Aorta (tissue), 5 donors: ENCODE measurements at regions not wholly inside any gene's neighbourhood (a gene's known extent, or its start where the extent isn't known, plus 50 kb on each side); places are given as distances from the start of the nearest gene placed in this dataset.
"Not testable (repeated sequence)": the region's sequence is repeated elsewhere in the genome, so short reads cannot be mapped to it uniquely, and the experiment has no call there.

Experiments used
- ATAC-seq: fragments of 200-7000 bp; cut with Tn5 transposase; one replicate; pipeline ENCODE4 v1.9.1; 2022; ENCODE audit warnings: moderate library complexity; ENCODE audit not compliant: low FRiP score
- DNase-seq, 2 donors: peaks; one replicate each; pipeline ENCODE4 v3.0.0-alpha.2; 2020
- H3K27ac ChIP-seq, 2 donors: one replicate each; pipeline ENCODE4 v1.5.1; 2013; ENCODE audit warnings: low read length in 2 of 2, mild to moderate bottlenecking in 2 of 2, moderate library complexity in 2 of 2, control low read depth in 1 of 2, inconsistent platforms in 1 of 2, low read depth in 1 of 2
- H3K27me3 ChIP-seq, 2 donors: one replicate each; pipeline ENCODE4 v1.6.1; 2013; ENCODE audit warnings: control low read depth in 1 of 2, low read length in 1 of 2, mild to moderate bottlenecking in 1 of 2, moderate library complexity in 1 of 2; ENCODE audit not compliant: insufficient read depth in 2 of 2, control insufficient read depth in 1 of 2
- H3K36me3 ChIP-seq, 2 donors: one replicate each; pipeline ENCODE4 v1.6.1; 2013; ENCODE audit warnings: control low read depth in 1 of 2, low read length in 1 of 2, mild to moderate bottlenecking in 1 of 2; ENCODE audit not compliant: insufficient read depth in 2 of 2, control insufficient read depth in 1 of 2
- H3K4me1 ChIP-seq, 2 donors: one replicate each; pipeline ENCODE4 v1.6.1; 2013; ENCODE audit warnings: low read length in 2 of 2, control low read depth in 1 of 2, mild to moderate bottlenecking in 1 of 2, moderate library complexity in 1 of 2; ENCODE audit not compliant: insufficient read depth in 2 of 2, control insufficient read depth in 1 of 2
- H3K4me3 ChIP-seq, 2 donors: one replicate each; pipeline ENCODE4 v1.5.1; 2013; ENCODE audit warnings: low read length in 2 of 2, control low read depth in 1 of 2, mild to moderate bottlenecking in 1 of 2
- H3K9me3 ChIP-seq: one replicate; pipeline ENCODE4 v1.6.1; 2013; ENCODE audit warnings: mild to moderate bottlenecking, low read length; ENCODE audit not compliant: control insufficient read depth
- WGBS, 2 donors: extraction: QIAGEN DNeasy Blood & Tissue Kit; methylation state at CpG; one replicate each; pipeline ENCODE4 v1.1.7; 2013; 5-methylcytosine and 5-hydroxymethylcytosine counted together
- intact Hi-C, 2 donors: fragments of 100-400 bp; cut with DNase I; formaldehyde crosslinking; loops; one replicate each; pipeline versions ENCODE4 v1.14.2 to v1.15.0; 2022
- donor health status: healthy with polysubstance abuse.
- donor health status: Bipolar disorder and iron deficiency.
- donor health status: DM: no; HTN: no; CAD: no.
- donor health status: DM: no; HTN: no; CAD: no.
- donor health status: DM: yes; HTN: yes; CAD: no.

- intact Hi-C loops, H3K4me3 ChIP-seq, H3K27me3 ChIP-seq, H3K36me3 ChIP-seq, H3K9me3 ChIP-seq, DNase-seq, H3K4me1 ChIP-seq, ATAC-seq, H3K27ac ChIP-seq: not testable (repeated sequence)
- 77 to 80% methylated on average over 1 of the region's 1 CpG for WGBS, 2 donors
Measured at GRCh38 chr17:20692706-20693105, 113.2 kb downstream of the CDRT15L2 start.

DNA sequence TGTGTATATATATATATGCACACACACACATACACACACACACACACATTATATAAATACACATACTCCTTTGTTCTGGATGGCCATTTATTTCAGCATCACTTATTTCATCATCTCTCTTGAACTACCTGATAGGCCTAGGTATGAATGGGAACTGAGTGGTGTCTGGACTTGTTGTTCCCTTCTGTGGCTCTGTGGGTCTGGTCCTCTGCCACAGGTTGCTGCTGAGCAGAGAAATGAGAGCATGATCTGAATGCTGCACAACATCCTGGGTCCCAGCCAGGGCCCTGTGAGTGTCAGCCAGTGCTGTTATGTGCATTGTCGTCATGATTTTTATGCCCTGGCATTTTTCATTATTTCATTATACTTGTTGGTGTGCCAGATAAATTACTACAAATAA is 116.3 kb downstream of the CDRT15L2 start:
- H3K36me3 ChIP-seq, result not testable (repeated sequence)

GRCh38 chr17:20698463-20699206 is 119.1 kb downstream of the CDRT15L2 start:
- H3K4me3 ChIP-seq, H3K27me3 ChIP-seq, H3K4me1 ChIP-seq, DNase-seq, H3K9me3 ChIP-seq, intact Hi-C loops, H3K27ac ChIP-seq, ATAC-seq, H3K36me3 ChIP-seq: not testable (repeated sequence)
- 83% methylated on average over 6 to 7 of the region's 8 CpGs for WGBS, 2 donors

More for the DNA sequence above, 116.3 kb downstream of the CDRT15L2 start:
- ATAC-seq, intact Hi-C loops, H3K4me1 ChIP-seq, H3K27ac ChIP-seq, H3K4me3 ChIP-seq, DNase-seq, H3K27me3 ChIP-seq, H3K9me3 ChIP-seq: not testable (repeated sequence)
- WGBS, 2 donors, result 32 to 43% methylated on average over 1 of the region's 1 CpG

GRCh38 chr17:20700528-20700927 is 121.0 kb downstream of the CDRT15L2 start:
- 49 to 61% methylated on average over 3 to 4 of the region's 5 CpGs for WGBS, 2 donors
- intact Hi-C loops, H3K36me3 ChIP-seq, H3K27me3 ChIP-seq, H3K27ac ChIP-seq, H3K4me3 ChIP-seq, H3K9me3 ChIP-seq, DNase-seq, ATAC-seq, H3K4me1 ChIP-seq: not testable (repeated sequence)

GRCh38 chr17:20701366-20701765 is 121.8 kb downstream of the CDRT15L2 start:
- H3K4me1 ChIP-seq, DNase-seq, H3K36me3 ChIP-seq, H3K27ac ChIP-seq, ATAC-seq, H3K9me3 ChIP-seq, intact Hi-C loops, H3K27me3 ChIP-seq, H3K4me3 ChIP-seq: not testable (repeated sequence)
- WGBS, 2 donors, result 59 to 67% methylated on average over 4 to 5 of the region's 5 CpGs

DNA sequence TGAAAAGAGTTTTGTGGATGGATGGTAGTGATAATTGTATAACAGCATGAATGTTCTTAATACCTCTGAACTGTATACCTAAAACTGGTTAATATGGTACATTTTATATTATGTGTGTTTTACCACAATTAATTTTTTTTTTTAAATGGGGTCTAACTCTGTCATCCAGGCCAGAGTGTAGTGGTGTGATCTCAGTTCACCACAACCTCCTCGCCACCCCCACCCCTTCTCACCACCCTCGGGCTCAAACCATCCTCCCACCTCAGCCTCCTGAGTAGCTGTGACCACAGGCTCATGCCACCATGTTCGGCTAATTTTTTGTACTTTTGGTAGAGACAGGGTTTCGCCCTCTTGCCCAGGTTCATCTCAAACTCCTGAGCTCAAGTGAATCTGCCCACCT is 123.2 kb downstream of the CDRT15L2 start:
- WGBS, 2 donors, result 92 to 97% methylated on average over 4 of the region's 4 CpGs

DNA sequence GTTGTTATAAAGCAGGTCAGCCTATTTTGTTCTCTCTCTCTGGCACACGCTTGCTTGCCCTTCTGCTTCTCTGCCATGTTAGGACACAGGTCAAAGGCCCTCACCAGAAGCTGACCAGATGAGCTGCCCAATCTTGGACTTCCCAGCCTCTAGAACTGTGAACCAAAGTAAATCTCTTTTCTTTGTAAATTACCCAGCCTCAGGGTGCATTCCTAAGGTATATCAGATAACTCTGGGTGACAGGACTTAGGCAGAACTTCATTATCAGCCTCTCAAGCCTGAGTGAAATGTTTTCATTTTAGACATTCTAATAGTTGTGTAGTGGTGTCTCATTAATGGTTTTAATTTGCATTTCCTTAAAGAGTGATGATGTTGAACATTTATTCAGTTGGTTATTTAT is 124.3 kb downstream of the CDRT15L2 start:
- 82 to 87% methylated on average over 1 of the region's 1 CpG for whole genome bisulfite sequencing, 2 donors

More for the DNA sequence above, 123.2 kb downstream of the CDRT15L2 start:
- H3K36me3 ChIP-seq, result no peaks in the 10 kb centered on the region
- no peak overlapping the region for H3K27ac ChIP-seq
- H3K27me3 ChIP-seq, result no peaks in the 10 kb centered on the region
- peaks cover 2% of the 10 kb centered on the region for H3K9me3 ChIP-seq
- ATAC-seq (no peak), DNase-seq (no peak)
- no peak overlapping the region for H3K4me3 ChIP-seq
- H3K4me1 ChIP-seq, result no peaks in the 10 kb centered on the region
- intact Hi-C loops, result no loop called here

GRCh38 chr17:20705186-20705585 is 125.7 kb downstream of the CDRT15L2 start:
- H3K4me1 ChIP-seq, H3K9me3 ChIP-seq, DNase-seq, ATAC-seq, H3K27me3 ChIP-seq, intact Hi-C loops, H3K4me3 ChIP-seq, H3K27ac ChIP-seq, H3K36me3 ChIP-seq: not testable (repeated sequence)
- WGBS, 2 donors, result 68 to 74% methylated on average over 1 of the region's 1 CpG

More for the DNA sequence above, 124.3 kb downstream of the CDRT15L2 start:
- intact Hi-C loops, result no loop called here
- DNase-seq (no peak), ATAC-seq (no peak)
- Histone ChIP-seq H3K4me3 (no peak overlapping the region), H3K36me3 (no peaks in the 10 kb centered on the region), H3K4me1 (no peaks in the 10 kb centered on the region), H3K27me3 (no peaks in the 10 kb centered on the region), H3K9me3 (peaks cover 2% of the 10 kb centered on the region), H3K27ac (no peak overlapping the region)

DNA sequence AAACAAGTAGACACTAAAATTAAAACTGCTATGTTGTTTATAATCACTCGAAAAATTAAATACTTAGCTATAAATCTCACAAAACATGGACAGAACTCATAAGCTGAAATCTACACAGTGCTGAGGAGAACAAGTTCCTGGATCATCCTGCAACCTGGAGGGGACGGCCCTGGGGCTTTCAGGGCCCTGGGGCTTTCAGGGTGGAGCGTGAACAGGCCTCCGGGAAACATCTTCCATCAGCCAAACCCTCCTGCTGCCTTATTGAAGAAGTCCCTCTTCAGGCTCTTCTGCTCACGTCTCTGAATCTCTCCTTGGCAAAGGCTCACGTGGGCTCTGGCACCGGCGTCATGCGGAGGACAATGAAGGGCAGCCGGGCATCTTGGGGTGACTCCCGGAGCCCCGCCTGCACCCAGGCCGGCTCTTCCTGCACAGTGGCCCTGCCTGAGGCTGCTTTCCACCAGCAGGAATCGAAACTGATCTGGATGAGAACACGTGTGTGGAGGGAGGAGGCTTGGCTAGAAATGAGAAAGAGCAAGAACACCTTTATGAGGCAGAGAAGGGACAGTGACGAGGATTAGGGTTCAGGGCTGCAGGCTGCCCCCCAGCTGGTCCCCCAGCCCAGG is 127.3 kb downstream of the CDRT15L2 start:
- no peaks in the 10 kb centered on the region for H3K36me3 ChIP-seq
- no peaks in the 10 kb centered on the region for H3K4me1 ChIP-seq
- DNase-seq, result no peak
- intact Hi-C loops, result no loop called here
- no peaks in the 10 kb centered on the region for H3K27me3 ChIP-seq
- no peak overlapping the region for H3K27ac ChIP-seq
- 75% methylated on average over 16 of the region's 16 CpGs for WGBS, 2 donors
- no peaks in the 10 kb centered on the region for H3K9me3 ChIP-seq
- ATAC-seq, result no peak
- no peak overlapping the region for H3K4me3 ChIP-seq
